HG02840 (cell line): ENCODE measurements at regions not wholly inside any gene's neighbourhood (a gene's known extent, or its start where the extent isn't known, plus 50 kb on each side); places are given as distances from the start of the nearest gene placed in this dataset.
A peak's percentile ranks its signal among the peaks of the same experiment; 100 is the strongest.
"Not testable (repeated sequence)": the region's sequence is repeated elsewhere in the genome, so short reads cannot be mapped to it uniquely, and the experiment has no call there.

ENCODE experiments used
- ATAC-seq: cut with Tn5 transposase; IDR thresholded peaks from one replicate; pipeline ENCODE4 v1.9.1; 2021; ENCODE audit warnings: mild to moderate bottlenecking, moderate library complexity, moderate number of reproducible peaks; ENCODE audit not compliant: unreplicated experiment, low FRiP score

DNA sequence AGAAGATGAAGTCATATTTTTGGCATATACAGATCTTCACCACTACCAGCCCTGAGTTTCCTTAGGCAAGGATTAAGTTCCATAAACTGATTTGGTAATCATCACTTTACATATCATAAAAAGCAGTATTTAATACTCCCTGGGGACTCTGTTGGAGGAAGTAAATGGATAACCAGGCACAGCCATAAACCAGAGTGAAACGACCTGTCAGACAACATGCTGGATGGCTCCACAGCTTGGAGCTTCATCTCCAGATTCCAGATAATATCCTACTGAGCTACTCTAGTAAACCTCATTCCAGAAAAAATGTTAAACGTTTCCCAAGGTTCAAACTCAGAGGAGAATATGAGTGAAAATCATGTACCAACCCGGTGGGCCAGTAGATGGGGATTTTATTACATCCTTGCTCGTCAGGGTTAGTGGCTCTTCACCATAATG is 109.2 kb downstream of the BASP1 start:
- ATAC-seq: no peak

DNA sequence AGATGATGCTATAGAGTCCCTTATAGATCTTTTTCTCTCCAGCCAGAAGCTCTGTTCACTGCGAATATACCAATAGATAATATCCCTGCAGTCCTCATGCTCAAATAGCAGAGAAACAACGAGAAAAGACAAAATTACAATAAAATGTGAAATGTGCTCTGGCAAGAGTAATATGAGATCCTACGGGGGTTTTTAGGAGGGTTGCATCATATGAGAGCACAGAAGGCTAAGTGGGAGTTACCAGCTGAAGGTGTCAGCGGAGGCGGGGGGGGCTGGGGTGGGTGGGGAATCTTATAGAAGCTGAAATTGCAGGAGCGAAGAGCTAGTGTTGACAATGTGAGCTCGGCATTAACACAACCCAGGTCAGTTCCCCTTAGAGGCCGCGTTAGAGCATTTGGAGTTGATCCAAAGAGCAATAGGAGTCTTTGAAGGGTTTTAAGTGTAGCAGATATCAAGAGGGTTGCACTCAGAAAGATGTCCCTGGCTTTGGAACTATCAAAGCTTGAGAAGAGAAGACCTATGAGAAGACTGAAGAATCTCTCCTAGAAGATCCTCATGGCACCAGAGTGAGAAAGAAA is 109.7 kb downstream of the BASP1 start:
- ATAC-seq: no peak

DNA sequence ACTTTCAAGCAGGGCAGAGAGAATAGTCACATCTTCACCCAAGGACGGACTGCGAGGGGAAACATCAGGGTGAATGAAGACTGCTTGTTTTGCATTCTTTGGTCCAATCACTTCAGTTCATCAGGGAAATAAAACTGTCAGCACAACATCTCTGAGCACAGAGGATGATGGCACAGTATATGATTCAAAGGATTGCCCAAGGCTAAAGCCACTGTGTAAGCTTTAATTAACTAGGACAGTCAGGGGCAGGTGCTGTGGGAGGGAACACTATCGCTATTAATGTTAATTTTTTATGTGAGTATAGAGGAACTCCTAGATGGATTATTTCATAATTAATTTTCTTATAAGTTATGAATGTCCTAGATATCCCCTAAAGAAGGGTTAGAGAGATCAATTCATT is 112.1 kb downstream of the BASP1 start:
- no peak for ATAC-seq

DNA sequence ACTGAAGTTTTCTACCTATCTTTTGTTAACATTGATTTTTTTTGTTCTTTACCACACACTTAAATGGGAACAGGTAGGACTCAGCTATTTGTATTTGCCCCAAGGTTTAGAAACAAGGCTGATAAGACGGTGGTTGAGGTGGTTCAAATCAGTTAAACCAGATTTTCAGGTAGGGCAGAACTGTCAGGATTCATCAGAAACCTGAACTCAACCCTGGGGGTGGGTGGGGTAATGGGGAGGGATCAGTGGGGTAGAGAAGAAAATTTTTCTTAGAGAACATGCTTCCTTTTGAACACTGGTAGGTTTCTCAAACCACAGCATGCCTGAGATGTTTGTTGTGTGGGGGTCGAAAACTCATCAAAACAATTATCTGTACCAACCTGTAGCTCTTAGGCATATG is 113.0 kb downstream of the BASP1 start:
- no peak for ATAC-seq

DNA sequence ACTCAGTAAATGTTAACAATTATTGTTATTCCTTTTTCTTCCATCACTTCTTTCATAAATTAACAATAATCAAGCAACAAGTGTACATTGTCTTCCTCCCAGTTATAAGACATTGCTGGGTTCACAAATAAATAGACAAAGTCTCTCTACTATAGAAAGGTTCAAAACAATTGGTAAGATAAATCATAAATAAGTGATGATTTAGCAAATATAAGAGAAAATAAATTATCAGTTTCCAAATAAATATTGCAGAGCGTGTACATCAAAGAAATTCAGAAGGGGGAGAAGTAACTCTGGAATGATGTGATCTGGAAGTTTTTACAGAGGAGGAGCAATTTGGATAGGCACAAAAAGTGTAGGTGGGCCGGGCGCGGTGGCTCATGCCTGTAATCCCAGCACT is 114.2 kb downstream of the BASP1 start:
- no peak for ATAC-seq

DNA sequence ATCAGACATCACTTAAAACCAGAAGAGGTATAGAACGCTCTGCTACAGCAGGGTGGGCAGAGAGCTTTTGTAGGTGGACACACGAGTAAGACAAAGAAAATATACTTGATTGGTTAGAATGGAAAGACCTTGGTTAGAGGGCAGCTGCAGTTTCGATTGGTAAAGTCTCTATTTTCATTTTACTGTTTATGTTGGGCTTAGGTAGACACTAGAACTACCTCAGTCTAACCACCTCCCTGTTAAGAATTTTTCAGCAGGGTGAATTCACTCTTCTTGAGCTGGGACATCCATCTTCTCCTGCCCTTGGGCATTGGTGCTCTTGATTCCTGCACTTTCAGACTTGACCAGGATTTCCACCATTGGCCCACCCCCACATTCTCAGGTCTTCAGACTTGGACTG is 116.3 kb downstream of the BASP1 start:
- ATAC-seq: no peak

DNA sequence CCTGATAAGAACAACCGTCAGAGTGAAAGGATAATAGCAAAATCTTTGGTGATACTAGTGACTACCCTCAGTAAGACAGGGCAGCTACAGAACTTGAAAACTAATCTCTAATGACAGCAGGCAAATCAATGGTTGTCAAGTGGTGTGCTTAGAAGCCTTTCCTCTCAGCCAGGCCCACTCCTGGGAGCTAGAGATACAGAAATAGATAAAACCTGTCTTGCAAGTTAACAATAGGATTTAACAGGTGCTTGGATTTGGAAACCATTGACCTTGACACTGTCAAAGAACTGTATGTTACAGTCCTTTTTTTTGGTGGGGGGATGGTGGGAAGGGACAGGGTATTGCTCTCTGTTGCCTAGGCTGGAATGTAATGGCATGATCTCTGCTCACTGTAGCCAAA is 118.6 kb downstream of the BASP1 start:
- no peak for ATAC-seq

DNA sequence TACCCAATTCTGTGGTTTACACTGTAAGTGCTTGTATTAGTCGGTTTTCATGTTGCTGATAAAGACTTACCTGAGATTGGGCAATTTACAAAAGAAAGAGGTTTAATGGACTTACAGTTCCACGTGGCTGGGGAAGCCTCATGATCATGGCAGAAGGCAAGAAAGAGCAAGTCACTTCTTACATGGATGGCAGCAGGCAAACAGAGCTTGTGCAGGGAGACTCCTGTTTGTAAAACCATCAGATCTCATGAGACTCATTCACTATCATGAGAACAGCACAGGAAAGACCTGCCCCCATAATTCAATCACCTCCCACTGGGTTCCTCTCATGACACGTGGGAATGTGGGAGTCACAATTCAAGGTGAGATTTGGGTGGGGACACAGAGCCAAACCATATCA is 119.3 kb downstream of the BASP1 start:
- not testable (repeated sequence) for ATAC-seq

DNA sequence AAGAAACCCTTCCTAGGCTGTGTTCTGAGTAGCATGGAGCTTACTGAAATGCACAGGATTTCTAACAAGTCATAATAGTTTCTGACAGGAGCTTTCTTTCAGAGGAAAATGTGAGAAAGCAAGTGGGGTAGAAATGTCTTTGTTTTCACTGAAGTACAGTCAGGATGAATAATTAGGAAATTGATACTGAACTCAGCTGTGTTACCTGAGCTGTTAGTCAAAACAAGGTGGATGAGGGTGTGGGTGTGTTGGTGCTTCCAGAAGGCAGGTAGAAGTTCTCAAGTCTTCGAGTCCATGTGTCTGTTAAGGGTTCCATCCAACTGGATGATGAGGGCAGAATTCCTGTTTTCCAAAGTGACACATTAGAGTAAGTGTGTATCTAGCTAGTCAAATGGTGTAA is 122.4 kb downstream of the BASP1 start:
- ATAC-seq: no peak

DNA sequence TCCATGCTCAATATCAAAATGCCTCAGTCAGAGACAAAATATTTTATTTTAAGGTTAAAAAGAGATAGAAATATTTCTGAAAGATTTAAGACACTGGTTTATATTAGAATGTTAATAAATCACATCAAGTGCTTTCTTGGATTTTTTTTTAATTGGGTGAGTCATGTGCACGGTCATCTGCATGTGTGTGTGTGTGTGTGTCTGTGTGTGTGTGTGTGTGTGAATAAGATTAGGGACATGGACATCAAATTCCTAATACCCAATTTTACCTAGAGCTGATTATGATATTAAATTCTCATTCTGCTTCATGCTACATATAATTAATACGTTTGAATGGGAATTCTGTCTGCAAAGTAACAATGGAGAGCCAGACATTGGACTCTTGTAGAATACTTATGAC is 122.9 kb downstream of the BASP1 start:
- ATAC-seq: no peak

DNA sequence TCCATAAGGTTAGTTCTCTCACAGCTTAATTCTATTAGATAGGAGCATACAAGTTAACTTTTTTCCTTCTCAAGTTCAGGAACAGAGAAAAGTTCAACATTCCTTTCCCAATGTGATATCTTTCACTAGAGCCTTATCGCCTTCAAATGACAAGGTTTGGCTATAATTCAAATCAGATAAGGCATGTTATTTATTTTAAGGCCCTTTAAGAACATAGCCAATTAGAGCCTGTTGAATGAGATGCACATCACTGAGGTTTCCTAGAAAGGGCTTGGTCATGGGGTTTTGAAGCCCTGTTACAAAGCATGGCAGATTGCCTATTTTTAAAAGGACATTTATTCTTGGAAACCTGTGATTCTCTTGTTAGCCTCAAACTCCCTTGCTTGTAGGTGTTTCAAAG is 123.4 kb downstream of the BASP1 start:
- no peak for ATAC-seq

DNA sequence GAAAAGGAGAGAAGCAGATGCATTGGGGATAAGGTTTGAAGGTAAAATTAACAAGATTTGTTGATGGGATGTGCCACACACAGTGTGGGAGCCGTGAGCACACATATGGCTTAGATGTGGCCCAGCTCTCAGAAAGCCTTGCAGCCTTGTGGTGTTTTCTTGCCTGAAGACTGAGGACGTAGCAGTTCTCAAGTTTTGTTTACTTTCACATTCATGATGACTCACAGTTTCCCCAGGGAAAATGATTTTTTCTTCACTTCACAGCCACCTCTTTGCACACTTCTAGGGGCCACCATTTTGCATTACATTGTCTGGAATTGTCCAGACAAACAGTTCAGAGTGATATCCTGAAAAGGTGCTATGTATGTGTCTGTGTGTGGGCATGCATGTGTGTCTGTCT is 126.2 kb downstream of the BASP1 start:
- ATAC-seq: peak; percentile 74

DNA sequence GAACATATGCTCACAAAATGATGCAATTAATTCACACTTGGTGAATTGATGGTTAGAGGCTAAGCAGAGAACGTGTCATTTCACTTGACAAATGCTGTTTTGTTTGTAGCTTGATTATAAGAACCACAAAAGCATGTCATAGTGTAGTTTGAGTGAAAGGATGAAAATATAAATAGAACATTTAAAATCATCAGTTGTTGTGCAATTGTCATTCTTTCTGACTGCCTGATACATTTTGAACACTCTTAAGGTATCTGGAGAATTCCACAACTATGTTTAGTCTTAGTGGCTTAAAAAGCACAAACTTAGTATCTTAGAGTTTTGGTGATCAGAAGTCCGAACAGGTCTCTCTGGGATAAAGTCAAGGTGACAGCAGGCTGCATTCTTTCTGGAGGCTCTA is 129.4 kb downstream of the BASP1 start:
- no peak for ATAC-seq

DNA sequence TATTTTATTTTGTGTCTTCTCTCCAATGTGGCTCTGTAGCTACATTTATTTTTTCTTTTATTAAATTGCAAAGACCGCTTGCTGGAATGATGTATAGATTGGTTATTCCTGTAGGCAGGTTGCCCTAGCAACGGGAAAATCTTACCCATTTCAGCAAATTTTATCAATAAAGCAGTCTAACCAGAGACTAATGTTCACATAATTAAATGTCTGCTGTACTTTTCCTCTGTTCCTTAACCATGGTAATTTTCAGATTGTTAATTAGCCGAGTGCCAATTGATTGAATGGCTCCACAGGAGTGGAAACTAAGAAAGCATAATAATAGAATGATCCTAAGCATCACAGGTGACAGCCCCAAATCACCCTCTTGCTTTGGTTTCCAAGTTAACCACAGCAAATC is 134.8 kb downstream of the BASP1 start:
- ATAC-seq: no peak

DNA sequence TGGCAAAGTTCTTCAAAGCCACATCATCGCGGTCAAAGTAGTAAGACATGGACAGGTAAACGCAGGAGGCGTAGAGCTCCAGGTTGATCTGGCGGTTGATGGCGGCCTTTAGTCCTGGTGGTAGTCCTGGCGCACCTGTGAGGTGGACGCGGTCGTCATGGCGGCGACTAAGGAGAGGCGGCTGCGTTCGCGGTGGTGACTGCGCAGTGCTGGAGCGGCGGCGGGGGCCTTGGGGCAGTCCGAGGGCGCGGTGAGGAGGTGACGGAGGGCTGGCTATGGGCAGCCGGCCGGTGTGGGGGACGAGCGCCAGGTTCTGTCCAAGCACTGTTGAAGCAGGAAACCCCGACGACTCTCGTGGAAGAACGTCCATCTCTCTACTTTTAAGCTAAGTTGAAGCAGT is 136.8 kb downstream of the BASP1 start:
- no peak for ATAC-seq

DNA sequence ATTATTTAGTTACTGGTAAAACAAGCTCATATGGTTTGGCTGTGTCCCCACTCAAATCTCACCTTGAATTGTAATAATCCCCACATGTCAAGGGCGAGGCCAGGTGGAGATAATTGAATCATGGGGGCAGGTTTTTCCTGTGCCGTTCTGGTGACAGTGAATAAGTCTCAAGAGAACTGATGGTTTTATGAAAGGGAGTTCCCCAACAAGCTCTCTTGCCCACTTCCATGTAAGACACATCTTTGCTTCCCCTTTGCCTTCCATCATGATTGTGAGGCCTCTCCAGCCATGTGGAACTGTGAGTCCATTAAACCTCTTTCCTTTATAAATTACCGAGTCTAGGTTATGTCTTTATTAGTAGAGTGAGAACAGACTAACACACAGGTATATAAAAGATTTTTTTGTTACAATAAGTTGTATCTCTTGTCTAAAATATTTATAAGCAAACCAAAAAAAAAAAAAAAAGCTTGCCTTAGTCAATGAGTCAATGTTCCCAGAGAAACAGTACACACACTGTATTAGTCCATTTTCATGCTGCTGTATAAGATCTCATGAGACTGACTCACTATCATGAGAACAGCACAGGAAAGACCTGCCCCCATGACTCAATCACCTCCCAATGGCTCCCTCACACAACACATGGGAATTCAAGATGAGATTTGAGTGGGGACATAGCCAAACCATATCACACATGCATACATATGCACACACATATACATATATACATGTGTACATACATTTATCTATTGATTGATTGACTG is 138.3 kb downstream of the BASP1 start:
- no peak for ATAC-seq

DNA sequence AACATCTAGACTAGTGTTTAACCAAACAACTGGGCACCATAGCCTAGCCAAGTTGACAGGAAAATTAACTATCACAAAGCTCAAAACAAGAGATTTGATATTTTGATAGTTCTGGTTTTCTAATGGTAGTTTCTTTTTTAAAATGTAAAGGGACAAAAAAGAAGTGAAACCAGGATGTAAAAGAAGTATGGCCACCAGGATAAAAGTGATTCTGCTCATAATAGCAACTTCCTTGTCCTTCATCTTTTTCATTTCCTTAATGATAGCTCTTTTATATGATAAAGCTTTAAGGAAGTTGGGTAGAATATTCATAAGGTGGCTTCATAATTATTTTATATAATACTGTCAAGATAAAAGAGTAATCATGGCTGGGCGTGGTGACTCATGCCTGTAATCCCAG is 139.1 kb downstream of the BASP1 start:
- no peak for ATAC-seq

DNA sequence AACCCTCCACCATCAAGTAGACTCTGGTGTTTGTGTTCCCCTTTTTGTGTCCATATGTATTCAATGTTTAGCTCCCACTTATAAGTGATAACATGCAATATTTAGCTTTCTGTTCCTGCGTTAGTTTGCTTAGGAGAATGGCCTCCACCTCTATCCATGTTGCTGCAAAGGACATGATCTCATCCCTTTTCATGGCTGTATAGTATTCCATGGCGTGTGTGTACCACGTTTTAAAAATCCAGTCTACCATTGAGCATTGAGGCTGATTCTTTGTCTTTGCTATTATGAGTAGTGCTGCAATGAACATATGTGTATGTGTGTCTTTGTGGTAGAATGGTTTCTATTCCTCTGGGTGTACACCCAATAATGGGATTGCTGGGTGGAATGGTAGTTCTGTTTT is 140.1 kb downstream of the BASP1 start:
- no peak for ATAC-seq

DNA sequence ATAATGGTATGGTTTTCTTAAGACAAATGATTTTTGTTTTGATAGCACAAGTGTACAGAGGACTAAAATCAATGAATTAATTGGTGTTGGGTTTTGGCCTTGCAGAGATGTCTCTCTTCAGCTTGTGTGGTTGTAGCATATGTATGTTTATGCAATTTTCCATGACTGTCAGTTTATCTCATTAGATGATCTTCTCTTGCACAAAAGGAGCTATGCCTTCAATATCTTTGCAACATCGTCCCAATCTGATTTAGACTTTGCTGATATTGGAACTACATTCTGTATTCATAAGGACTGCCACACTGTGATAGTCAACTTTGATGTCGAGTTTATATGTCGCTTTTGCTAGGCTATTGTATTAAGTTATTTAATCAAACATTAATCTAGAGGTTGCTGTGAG is 140.0 kb upstream of the TAF11L2 start:
- no peak for ATAC-seq

DNA sequence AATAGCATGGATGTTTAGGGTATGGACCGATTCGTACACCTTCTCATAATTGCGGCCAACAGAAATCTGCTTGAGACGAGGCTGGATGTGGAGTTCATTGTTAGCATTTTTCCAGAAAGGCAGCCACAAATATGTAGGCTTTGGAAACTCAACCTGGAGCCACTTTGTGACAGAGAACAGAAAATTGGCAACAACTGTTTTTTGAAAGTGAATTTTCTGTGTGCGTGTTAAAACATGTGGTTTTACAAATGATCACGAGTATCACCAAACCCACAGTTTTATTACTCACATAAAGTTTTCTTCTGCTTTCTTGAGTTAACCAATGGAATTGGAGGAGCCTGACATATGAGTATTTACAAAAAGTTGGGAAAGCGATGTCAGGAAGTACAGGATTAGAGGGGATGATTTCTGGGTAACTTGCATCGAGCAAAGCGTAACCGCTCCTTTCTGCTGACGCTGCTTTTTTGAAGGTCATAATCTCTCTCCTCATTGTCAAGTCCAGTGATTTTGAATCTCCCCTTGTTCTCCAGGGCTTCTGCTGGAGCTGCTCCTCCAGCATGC is 138.5 kb upstream of the TAF11L2 start:
- no peak for ATAC-seq

DNA sequence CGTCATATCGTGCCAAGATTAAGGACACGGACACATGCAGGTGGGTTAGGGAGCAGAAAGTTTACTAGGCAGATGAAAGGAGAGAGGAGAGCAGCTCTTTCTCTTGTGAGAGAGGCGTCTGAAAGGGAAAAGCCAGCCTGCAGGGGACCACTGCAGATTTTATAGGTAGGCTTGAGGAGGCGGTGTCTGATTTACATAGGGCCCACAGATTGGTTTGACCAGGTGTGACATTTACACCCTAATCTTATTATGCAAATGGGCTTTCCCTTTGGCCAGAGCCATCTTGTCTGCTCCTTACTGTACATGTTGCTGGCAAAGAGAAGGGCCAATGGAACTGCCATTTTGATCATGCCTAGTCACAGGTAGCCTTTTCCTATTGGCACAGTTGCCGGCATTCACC is 137.2 kb upstream of the TAF11L2 start:
- no peak for ATAC-seq

DNA sequence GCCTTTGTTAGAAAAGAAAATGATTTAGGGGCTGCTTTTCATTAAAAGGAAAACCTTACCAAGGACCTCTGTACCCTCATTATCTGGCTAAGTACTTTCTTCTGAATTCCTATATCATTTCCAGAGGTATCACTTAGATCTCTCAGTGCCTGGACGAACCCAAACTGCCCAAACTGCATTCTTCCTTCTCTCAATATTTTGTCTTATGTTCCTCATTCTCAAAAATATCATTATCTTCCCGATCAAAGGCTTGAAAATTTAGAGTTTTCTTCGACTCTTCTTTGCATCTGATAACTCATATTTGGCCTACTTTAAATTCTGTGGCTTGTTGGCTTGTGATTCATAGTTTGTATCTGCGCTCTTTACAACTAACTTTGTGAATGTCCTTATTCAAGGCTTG is 136.7 kb upstream of the TAF11L2 start:
- ATAC-seq: no peak
